ENCODE measurements at regions not wholly inside any gene's neighbourhood (a gene's known extent, or its start where the extent isn't known, plus 50 kb on each side); places are given as distances from the start of the nearest gene placed in this dataset.
A peak's percentile ranks its signal among the peaks of the same experiment; 100 is the strongest.

- DNase-seq (ENCODE audit: low read depth in 2 of 2), result peak; percentile 71 to 73
These were observed 75.6 kb upstream of the KAZN start for GRCh38 chr1:14522926-14523241.

DNA sequence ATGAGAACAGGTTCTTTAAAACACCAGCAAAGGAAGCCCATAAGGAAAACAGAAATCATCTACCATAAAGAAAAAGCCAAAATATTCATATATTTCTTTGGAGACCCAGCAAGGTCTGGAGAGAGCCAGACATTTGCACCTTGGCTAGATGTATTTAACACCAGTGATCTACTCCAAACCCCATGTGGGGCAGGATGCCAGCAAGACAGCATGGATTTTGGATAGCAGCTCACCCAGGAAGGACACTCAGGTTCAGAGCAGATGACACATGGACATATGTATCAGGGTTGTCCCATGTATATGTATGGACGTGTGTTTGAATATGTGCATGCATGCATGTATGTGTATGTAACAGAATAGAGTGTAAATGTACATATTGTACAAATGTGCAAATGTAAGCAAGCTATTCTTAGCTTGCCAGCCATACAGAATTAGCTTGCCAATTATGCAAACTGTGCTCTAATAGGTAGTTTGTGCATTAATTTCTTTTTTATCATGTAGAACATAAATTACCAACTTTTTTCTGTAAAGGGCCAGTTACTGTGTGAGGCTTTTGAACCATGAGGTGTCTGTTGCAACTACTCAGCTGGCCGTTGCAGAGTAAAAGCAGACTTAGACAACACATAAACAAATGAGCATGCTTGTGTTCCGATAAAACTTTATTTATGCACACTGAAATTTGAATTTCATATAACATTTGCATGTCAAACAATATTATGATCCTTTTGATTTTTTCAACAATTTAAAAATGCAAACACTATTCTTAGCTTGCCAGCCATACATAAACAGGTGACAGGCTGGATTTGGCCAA, 73.5 kb upstream of the KAZN start:
- no peak for DNase-seq (ENCODE audit: low read depth in 2 of 2)

DNA sequence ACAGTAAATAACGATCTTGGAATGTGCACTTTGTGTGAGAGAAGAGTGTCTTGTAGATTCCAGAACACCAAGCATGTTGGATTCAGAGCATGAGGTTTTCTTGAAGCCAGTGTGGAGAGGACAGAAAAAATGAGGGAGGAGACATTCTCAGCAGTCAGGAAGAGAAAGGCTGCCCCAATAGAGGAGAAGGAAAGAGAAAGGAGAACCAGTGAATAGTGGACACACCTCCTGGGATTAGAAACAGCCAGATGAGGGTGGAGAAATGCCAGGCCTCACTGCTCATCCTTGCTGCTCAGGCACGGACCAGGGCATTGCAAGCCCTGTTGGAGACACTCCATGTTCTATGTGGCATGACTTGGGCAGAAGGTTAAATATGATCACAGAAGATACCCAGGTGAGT, 69.0 kb upstream of the KAZN start:
- DNase-seq (ENCODE audit: low read depth in 2 of 2), result no peak

GRCh38 chr1:14531519-14531918, 67.0 kb upstream of the KAZN start:
- DNase-seq (ENCODE audit: low read depth in 2 of 2), result no peak

GRCh38 chr1:14535619-14536355, 62.7 kb upstream of the KAZN start:
- DNase-seq (ENCODE audit: low read depth in 2 of 2), result no peak

DNA sequence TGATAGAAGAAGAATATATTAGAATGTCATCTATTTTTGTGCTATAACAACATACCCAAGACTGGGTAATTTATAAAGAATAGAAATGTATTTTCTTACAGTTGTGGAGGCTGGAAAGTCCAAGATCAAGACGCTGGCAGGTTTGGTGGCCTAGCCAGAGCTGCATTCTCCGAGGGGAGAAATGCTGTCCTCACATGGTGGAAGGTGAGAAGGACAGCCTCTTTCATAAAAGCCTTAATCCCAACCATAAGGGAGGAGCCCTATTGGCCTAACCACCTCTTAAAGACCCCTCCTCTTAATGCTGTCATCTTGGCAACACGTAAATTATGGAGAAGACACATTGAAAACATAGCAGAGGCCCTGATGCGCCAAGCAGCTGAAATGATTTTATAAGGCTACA, 60.1 kb upstream of the KAZN start:
- DNase-seq (ENCODE audit: low read depth in 2 of 2), result no peak

- no peak for DNase-seq (ENCODE audit: low read depth in 2 of 2)
These were observed 59.2 kb upstream of the KAZN start for GRCh38 chr1:14539309-14539708.

- DNase-seq (ENCODE audit: low read depth in 2 of 2), result no peak
These were observed 58.4 kb upstream of the KAZN start for GRCh38 chr1:14539953-14540563.

- no peak for DNase-seq (ENCODE audit: low read depth in 2 of 2)
These were observed 57.1 kb upstream of the KAZN start for GRCh38 chr1:14541348-14541747.

- peak in 1 of 2 experiments; percentile 24 for DNase-seq (ENCODE audit: low read depth in 2 of 2)
These were observed 55.2 kb upstream of the KAZN start for GRCh38 chr1:14543191-14543840.

- no peak for DNase-seq (ENCODE audit: low read depth in 2 of 2)
These were observed 54.2 kb upstream of the KAZN start for GRCh38 chr1:14544319-14544718.

- DNase-seq (ENCODE audit: low read depth in 2 of 2), result no peak
These were observed 53.0 kb upstream of the KAZN start for GRCh38 chr1:14545422-14546025.

GRCh38 chr1:14546416-14546815, 52.1 kb upstream of the KAZN start:
- DNase-seq (ENCODE audit: low read depth in 2 of 2), result no peak
